Upper lobe of right lung (tissue), 1 donor: ENCODE measurements at regions not wholly inside any gene's neighbourhood (a gene's known extent, or its start where the extent isn't known, plus 50 kb on each side); places are given as distances from the start of the nearest gene placed in this dataset.

ENCODE experiments used
- ATAC-seq: fragments of 200-7000 bp; cut with Tn5 transposase; one replicate; pipeline ENCODE4 v1.9.1; 2020; ENCODE audit warnings: mild to moderate bottlenecking, moderate library complexity
- DNase-seq: peaks from one replicate; pipeline ENCODE4 v3.0.0-alpha.2; 2020
- H3K27ac ChIP-seq: fragments of 200-600 bp; one replicate; pipeline ENCODE4 v1.8.0; 2022
- H3K27me3 ChIP-seq: fragments of 200-600 bp; one replicate; pipeline ENCODE4 v1.8.0; 2022; ENCODE audit warnings: mild to moderate bottlenecking
- H3K36me3 ChIP-seq: fragments of 200-600 bp; one replicate; pipeline ENCODE4 v1.8.0; 2022
- H3K4me1 ChIP-seq: fragments of 200-600 bp; one replicate; pipeline ENCODE4 v1.8.0; 2022
- H3K4me3 ChIP-seq: fragments of 200-600 bp; one replicate; pipeline ENCODE4 v1.8.0; 2022; ENCODE audit warnings: mild to moderate bottlenecking
- H3K9me3 ChIP-seq: fragments of 200-600 bp; one replicate; pipeline ENCODE4 v1.8.0; 2022
- intact Hi-C: fragments of 100-400 bp; cut with DNase I; formaldehyde crosslinking; loops from one replicate; pipeline ENCODE4 v1.11.0; 2022
- TF ChIP-seq, protein P1 (sequence below): fragments of 200-600 bp; IDR thresholded peaks from one replicate; pipeline ENCODE4 v1.8.0; 2022; ENCODE audit warnings: antibody characterized with exemption
- donor health status: DM: no; HTN: yes; CAD: no; lungs with severe emphysema.

DNA sequence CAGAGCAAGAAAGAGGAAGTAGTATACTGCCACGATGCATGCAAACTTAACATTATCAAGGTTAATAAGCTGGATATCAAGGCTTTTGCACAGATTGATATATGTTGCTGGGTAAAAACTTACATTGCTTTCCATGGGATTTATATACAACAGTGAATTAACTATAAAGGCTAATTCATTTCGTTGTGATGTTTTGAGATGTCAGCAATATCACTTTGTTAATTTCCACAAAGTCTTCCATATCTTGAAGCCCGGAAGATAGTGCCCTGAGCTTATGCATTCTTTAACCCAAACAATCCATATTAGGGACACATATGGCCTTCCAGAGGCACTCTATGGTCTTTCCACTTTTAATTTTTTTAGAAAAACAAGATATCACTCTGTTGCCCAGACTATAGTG lies 603.5 kb downstream of the MAFB start:
- intact Hi-C loops, result no loop called here
- H3K36me3 ChIP-seq, result no peaks in the 10 kb centered on the region
- TF ChIP-seq, protein P1, sequence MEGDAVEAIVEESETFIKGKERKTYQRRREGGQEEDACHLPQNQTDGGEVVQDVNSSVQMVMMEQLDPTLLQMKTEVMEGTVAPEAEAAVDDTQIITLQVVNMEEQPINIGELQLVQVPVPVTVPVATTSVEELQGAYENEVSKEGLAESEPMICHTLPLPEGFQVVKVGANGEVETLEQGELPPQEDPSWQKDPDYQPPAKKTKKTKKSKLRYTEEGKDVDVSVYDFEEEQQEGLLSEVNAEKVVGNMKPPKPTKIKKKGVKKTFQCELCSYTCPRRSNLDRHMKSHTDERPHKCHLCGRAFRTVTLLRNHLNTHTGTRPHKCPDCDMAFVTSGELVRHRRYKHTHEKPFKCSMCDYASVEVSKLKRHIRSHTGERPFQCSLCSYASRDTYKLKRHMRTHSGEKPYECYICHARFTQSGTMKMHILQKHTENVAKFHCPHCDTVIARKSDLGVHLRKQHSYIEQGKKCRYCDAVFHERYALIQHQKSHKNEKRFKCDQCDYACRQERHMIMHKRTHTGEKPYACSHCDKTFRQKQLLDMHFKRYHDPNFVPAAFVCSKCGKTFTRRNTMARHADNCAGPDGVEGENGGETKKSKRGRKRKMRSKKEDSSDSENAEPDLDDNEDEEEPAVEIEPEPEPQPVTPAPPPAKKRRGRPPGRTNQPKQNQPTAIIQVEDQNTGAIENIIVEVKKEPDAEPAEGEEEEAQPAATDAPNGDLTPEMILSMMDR, result no peak
- no peaks in the 10 kb centered on the region for H3K4me1 ChIP-seq
- DNase-seq (no peak), ATAC-seq (no peak)
- H3K4me3 ChIP-seq, result no peak overlapping the region
- H3K27me3 ChIP-seq, result no peaks in the 10 kb centered on the region
- H3K27ac ChIP-seq, result no peak overlapping the region
- H3K9me3 ChIP-seq, result no peaks in the 10 kb centered on the region

DNA sequence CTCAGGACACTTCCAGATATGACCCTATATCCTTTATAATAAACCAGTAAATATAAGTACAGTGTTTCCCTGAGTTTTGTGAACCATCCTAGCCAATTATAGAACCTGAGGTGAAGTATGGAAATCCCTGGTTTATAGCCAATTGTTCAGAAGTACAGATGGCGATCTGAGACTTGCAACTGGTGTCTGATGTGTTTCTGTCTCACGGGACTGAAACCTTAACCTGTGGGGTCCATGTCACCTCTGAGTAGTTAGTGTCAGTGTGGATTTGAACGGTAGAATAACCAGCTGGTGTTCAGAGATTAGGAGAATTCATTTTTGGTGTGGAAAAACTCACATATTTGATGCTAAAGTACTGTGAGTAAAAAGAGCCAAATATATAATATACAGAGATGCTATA lies 606.6 kb downstream of the MAFB start:
- H3K36me3 ChIP-seq, result no peaks in the 10 kb centered on the region
- TF ChIP-seq, protein P1, result no peak
- H3K27ac ChIP-seq, result no peak overlapping the region
- DNase-seq (no peak), ATAC-seq (no peak)
- H3K9me3 ChIP-seq, result no peaks in the 10 kb centered on the region
- H3K4me3 ChIP-seq, result no peak overlapping the region
- no peaks in the 10 kb centered on the region for H3K4me1 ChIP-seq
- intact Hi-C loops, result no loop called here
- H3K27me3 ChIP-seq, result no peaks in the 10 kb centered on the region

GRCh38 chr20:40081653-40082052 lies 607.4 kb downstream of the MAFB start:
- TF ChIP-seq, protein P1, result no peak
- DNase-seq (no peak), ATAC-seq (no peak)
- H3K27me3 ChIP-seq, result no peaks in the 10 kb centered on the region
- H3K27ac ChIP-seq, result no peak overlapping the region
- no peaks in the 10 kb centered on the region for H3K36me3 ChIP-seq
- H3K4me1 ChIP-seq, result no peaks in the 10 kb centered on the region
- intact Hi-C loops, result no loop called here
- no peaks in the 10 kb centered on the region for H3K9me3 ChIP-seq
- no peak overlapping the region for H3K4me3 ChIP-seq

- intact Hi-C loops, result no loop called here
- no peak for ATAC-seq
- Histone ChIP-seq H3K36me3 (no peaks in the 10 kb centered on the region), H3K27me3 (no peaks in the 10 kb centered on the region), H3K9me3 (no peaks in the 10 kb centered on the region), H3K27ac (no peak overlapping the region), H3K4me1 (no peaks in the 10 kb centered on the region), H3K4me3 (no peak overlapping the region)
- DNase-seq, result no peak
- TF ChIP-seq, protein P1, result no peak
These were observed 608.9 kb downstream of the MAFB start for GRCh38 chr20:40080041-40080652.

DNA sequence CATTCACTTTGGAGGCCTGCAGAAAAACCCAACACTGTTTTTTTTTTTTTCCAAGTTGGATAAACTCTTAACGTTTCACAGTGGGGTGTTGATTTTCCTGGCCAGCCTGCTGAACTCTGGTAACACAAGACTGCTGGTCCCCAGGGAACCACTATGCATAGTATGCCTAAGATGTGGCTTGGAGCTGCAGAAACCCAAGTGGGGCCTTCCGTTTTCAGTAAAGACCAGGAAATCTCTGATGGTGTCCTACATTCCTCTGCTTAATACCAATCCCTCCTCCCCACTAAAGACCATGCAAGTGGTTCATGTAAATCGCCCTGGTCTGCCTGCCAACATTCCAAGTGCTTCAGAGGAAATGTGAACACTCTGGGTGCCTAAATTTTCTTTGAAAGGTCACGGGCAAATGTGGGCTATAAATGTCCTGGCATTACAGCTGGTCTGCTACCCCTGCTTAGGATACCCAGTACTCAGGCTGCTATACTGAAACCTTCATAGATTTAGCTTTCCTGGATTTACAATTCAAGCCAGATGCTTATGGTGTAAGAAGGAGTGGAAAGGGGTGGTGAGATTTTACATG lies 615.4 kb downstream of the MAFB start:
- intact Hi-C loops, result no loop called here
- ATAC-seq (no peak), DNase-seq (no peak)
- Histone ChIP-seq H3K4me1 (no peaks in the 10 kb centered on the region), H3K36me3 (no peaks in the 10 kb centered on the region), H3K27me3 (no peaks in the 10 kb centered on the region), H3K9me3 (no peaks in the 10 kb centered on the region), H3K27ac (no peak overlapping the region), H3K4me3 (no peak overlapping the region)
- TF ChIP-seq, protein P1, result no peak

GRCh38 chr20:40072907-40073306 lies 616.1 kb downstream of the MAFB start:
- Histone ChIP-seq H3K27me3 (no peaks in the 10 kb centered on the region), H3K4me1 (no peaks in the 10 kb centered on the region), H3K36me3 (no peaks in the 10 kb centered on the region), H3K4me3 (no peak overlapping the region), H3K9me3 (no peaks in the 10 kb centered on the region), H3K27ac (no peak overlapping the region)
- DNase-seq (no peak), ATAC-seq (no peak)
- intact Hi-C loops, result no loop called here
- TF ChIP-seq, protein P1, result no peak
